HG02943 (cell line): ENCODE measurements at regions not wholly inside any gene's neighbourhood (a gene's known extent, or its start where the extent isn't known, plus 50 kb on each side); places are given as distances from the start of the nearest gene placed in this dataset.
"Not testable (repeated sequence)": the region's sequence is repeated elsewhere in the genome, so short reads cannot be mapped to it uniquely, and the experiment has no call there.

Experiments
- ATAC-seq: cut with Tn5 transposase; IDR thresholded peaks from one replicate; pipeline ENCODE4 v1.9.1; 2021; ENCODE audit warnings: mild to moderate bottlenecking, low read depth, moderate library complexity; ENCODE audit not compliant: unreplicated experiment

- ATAC-seq = no peak
These were observed 427.8 kb downstream of the ARL4A start for GRCh38 chr7:13115157-13115772.

GRCh38 chr7:13115855-13116254, 428.4 kb downstream of the ARL4A start:
- no peak for ATAC-seq

DNA sequence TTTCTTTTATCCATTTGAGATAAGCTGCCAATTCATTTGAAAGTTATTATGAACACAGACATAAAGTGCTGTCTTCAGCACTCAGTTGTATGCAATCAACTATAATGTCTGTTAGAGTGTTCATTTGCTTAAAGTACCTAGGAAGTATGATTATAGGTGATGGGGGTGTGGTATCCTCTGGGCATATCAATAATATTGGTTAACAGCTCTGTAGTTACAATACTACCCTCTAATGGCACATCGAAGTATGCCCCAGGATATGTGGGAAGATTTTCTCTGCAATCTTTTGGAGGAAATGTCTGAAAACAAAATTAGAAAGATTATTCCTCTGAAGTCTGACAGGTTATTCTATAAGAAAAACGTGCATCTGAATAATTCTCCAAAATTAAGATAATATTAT, 429.7 kb downstream of the ARL4A start:
- ATAC-seq = no peak

DNA sequence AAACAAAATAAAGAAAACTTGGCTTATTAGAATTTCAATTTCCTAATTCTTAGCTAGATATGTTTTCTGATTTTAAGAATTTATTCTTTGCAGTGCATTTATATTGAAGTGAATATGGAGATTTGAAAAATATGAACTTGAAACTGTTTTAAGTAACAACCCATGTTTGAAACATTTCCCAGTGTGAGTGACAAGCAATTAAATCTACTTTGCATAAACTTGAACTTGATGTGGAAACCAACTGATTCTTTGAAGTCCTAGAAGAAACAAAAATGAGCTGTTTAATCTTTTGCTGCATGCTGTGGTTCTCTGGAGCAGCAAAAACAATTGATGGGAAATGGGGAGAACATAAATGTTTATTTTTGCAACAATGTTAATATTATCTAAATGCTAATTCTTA, 430.2 kb downstream of the ARL4A start:
- ATAC-seq = no peak

GRCh38 chr7:13124629-13125028, 437.2 kb downstream of the ARL4A start:
- not testable (repeated sequence) for ATAC-seq

GRCh38 chr7:13126347-13126746, 438.9 kb downstream of the ARL4A start:
- no peak for ATAC-seq

DNA sequence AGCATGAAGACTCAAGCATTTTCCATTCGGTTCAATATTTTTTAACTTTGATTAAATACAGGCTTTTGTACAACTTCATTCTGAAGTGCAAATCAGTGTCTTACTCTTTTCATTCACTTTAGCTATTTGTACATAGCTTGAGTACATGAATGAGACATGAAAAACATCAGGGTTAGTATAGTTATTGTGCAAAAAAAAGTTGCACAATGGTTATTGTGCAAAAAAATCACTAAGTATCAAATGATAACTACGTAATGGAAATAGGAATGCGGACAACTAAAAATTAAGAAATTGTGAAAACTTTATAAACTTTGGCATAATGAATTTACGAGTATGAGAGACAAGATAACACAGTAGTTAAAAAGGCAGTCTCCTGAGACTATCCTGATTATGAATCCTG, 442.9 kb downstream of the ARL4A start:
- no peak for ATAC-seq

DNA sequence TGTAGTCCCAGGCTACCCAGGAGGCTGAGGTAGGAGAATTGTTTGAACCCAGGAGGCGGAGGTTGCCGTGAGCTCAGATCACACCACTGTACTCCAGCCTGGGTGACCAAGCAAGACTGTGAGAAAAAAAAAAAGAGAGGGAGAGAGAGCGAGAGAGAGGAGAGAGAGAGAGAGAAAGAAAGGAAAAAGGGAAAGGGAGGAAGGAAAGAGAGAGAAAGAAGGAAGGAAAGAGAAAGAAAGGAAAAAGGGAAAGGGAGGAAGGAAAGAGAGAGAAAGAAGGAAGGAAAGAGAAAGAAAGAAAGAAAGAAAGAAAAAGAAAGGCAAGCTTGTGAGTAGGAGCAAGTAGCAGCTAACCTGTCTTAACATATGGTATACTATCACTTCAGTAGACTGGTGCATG, 443.5 kb downstream of the ARL4A start:
- ATAC-seq = not testable (repeated sequence)

- no peak for ATAC-seq
These were observed 444.9 kb downstream of the ARL4A start for GRCh38 chr7:13132314-13132713.

- ATAC-seq = not testable (repeated sequence)
These were observed 448.9 kb downstream of the ARL4A start for GRCh38 chr7:13136345-13136744.

GRCh38 chr7:13139436-13139835, 452.0 kb downstream of the ARL4A start:
- no peak for ATAC-seq

DNA sequence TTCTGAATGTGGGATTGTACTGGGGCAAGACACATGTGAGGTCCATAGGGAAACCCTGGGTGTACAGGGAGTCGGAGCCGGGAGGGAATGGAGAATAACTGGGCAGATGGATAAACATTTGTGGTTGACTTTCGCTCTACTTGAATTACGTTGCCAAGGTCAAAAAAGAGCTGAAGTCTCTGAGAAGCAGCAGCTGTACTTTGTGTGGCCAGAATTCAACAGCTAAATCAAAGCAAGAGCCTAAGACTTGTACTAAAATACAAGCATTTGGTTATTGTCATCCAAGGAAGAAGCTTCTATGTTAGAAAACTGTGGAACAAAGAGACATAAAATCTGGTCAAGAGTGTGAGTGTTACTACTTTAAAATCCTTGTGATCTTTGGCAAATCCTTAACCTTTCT, 457.2 kb downstream of the ARL4A start:
- no peak for ATAC-seq

- ATAC-seq = no peak
These were observed 461.1 kb downstream of the ARL4A start for GRCh38 chr7:13148548-13148947.

- no peak for ATAC-seq
These were observed 464.5 kb downstream of the ARL4A start for GRCh38 chr7:13151978-13152377.

GRCh38 chr7:13152755-13153154, 465.3 kb downstream of the ARL4A start:
- ATAC-seq = no peak

DNA sequence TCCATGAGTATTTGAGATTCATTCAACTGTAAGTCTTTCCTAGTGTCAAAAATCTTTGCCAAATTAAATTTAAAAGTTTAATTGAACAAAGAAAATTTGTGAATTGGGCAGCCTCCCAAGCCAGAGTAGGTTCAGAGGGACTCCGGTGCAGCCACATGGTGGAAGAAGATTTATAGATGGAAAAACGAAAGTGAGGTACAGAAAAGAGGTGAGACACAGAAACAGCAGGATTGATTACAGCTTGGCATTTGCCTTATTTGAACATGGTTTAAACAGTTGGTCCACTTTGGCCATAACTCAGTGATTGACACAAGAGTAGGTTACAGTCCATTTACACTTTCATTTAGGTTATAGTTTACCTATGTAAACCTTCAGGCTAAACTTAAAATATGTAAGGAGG, 465.8 kb downstream of the ARL4A start:
- no peak for ATAC-seq

GRCh38 chr7:13153742-13154141, 466.3 kb downstream of the ARL4A start:
- ATAC-seq = no peak

- ATAC-seq = no peak
These were observed 467.8 kb downstream of the ARL4A start for GRCh38 chr7:13155188-13155587.

DNA sequence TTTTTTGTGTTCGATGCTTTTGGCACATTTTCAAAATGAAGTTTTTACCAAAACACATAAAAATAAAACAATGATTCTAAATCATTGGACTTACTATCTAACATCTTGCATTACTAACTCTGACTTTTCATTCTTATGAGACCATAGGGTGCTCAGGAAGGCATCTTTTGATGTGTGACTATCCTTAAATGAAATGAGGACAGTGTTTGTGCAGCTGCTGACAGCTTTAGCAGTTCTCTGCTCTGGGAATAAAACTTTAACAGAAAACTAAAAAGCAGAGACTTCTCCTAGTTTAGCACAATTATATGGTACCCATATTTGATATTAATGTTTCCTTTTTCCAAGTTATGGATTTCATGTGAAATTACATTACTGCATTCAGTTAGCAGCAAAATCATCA, 471.6 kb downstream of the ARL4A start:
- ATAC-seq = no peak

DNA sequence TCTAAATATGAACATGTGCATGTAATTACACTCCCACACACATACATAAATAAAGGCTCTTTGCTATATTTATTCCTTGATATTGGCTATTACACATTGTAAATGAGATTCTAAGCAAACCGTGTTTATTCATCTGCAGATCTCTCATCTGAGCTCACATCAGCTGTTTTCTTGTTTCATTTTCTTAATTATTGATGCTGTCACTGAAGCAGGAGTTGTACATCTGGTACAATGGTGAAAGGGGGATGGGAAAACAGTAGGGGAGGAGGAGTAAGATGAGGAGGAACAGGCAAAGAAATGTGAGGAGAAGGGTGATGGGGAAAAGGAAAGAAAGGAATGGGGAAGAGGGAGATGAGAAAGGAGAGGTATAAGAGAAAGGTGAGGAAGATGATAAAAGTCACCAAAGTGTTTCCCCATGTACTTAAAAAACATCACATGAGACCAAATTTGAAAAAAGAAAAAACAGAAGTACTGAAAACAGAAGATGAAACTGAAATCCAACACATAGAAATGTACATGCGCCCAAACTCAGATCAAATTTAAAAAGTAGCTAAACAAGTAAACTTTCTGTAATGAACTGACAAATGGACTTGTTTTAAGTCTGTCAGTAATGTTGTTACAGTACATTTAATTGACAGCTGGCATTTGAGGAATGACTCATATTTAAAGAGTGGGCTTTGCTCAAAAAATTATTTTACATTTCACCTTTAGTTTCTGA, 472.2 kb downstream of the ARL4A start:
- no peak for ATAC-seq

DNA sequence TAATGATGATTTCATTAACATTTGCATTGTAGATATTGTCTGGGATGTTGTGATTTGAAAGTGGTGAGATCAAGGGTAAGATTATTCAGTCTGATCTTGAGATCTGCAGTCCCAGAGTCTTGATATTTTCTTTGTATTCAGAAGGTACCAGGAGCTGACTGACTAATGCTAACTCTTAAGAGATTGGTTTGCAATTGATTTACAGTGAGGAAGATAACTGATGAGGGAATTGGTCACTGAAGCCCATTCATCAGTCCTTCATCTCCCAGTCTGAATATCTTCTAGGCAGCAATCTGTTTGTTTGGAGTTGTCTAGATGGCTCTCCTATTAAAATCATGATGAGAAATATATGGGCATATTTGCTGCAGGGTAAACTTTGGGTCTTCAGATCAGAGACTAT, 473.7 kb downstream of the ARL4A start:
- ATAC-seq = no peak

DNA sequence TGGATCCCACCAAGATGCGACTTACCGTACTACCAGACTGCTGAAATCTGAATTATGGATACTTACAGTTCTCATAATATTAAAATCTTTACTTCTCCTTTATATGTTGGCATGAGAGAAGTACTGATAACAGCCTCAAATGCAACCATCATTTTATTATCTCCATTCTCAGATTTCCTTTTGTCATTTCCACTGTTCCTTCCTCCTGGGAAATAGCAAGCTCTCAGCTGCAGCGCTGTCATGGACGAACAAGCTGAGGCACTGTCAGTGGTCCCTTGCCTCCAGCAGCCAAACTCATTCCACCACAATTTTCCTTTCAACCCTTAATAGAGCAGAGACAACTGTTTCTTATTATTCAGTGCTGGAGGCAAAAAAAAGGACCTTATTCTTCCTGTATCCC, 478.4 kb downstream of the ARL4A start:
- ATAC-seq = no peak
